ENCODE measurements at regions not wholly inside any gene's neighbourhood (a gene's known extent, or its start where the extent isn't known, plus 50 kb on each side); places are given as distances from the start of the nearest gene placed in this dataset.

DNA sequence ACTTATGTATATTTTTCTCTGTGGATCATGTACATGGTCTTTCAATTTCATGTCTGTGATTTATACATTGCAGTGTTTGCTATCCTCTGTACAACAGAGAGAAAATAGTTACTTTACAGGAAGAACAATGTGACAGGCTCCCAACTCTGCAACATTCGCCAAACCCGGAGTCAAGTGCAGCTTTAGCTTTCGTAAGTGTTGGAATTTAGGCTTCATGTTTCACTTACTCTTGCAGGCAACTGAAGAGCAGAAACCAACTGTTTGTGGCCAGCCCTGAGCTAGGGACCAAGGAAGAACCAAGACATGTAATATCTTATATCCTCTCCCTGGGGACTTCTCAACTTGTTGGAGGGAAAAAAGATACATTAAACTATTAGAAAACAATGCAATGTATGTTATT lies 147.9 kb downstream of the C5orf15 start:
- ATAC-seq (peak; percentile 30), DNase-seq (ENCODE audit: missing footprints) (no peak)
- intact Hi-C loops (cut with DNase I), result no loop called here

GRCh38 chr5:133819977-133820471 lies 148.4 kb downstream of the C5orf15 start:
- no peak for ATAC-seq
- DNase-seq (ENCODE audit: missing footprints), result no peak
- intact Hi-C loops (cut with DNase I), result no loop called here

GRCh38 chr5:133818869-133819600 lies 149.4 kb downstream of the C5orf15 start:
- intact Hi-C loops (cut with DNase I), result no loop called here
- ATAC-seq (no peak), DNase-seq (ENCODE audit: missing footprints) (no peak)

- DNase-seq (ENCODE audit: missing footprints) (peak; percentile 71), ATAC-seq (peak; percentile 84)
- intact Hi-C loops (cut with DNase I), result no loop called here
These were observed 150.4 kb downstream of the C5orf15 start for GRCh38 chr5:133818031-133818431.

GRCh38 chr5:133817456-133817855 lies 151.0 kb downstream of the C5orf15 start:
- intact Hi-C loops (cut with DNase I), result no loop called here
- DNase-seq (ENCODE audit: missing footprints) (peak; percentile 73), ATAC-seq (no peak)

- DNase-seq (ENCODE audit: missing footprints), result no peak
- no peak for ATAC-seq
- intact Hi-C loops (cut with DNase I), result no loop called here
These were observed 151.6 kb downstream of the C5orf15 start for GRCh38 chr5:133816791-133817190.

DNA sequence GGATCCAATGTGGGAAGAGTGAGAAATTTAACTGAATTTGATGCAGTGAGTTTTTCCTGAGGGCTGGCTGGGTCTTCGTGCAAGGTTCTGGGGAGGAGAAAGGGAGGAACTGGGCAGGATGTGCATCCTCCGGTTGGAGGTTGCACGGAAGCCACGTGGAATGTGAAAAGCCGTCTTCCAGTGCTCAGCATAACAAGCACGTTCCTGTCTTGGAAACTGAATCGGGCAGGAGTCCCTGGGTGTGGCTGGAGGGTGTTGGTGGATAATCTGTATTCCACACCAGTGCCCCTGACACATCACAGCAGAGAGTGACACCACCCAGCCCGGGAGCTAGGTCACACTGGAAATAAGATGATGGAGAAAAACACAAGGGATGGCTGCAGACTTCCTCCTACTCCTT lies 154.3 kb downstream of the C5orf15 start:
- no peak for ATAC-seq
- DNase-seq (ENCODE audit: missing footprints), result no peak
- intact Hi-C loops (cut with DNase I), result no loop called here

- intact Hi-C loops (cut with DNase I), result no loop called here
- no peak for ATAC-seq
- no peak for DNase-seq (ENCODE audit: missing footprints)
These were observed 157.3 kb downstream of the C5orf15 start for GRCh38 chr5:133811168-133811567.

DNA sequence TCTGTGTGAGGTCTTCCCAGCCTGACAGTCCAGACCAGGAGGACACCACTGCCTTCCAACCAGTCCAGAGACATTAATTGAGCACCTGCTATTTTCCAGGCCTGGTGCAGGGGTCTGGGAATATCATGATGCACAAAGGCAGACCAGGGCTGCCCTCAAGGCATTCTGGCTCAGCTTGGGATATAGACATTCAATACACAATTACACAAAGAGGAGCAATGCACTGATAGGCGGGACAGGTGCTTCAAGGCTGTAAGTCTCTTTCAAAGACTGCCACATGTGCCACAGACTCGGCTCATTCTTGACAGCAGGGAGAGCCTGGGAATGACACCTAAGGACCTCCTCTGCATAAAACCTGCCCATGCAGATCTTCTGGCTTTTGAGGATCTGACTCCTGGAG lies 158.6 kb downstream of the C5orf15 start:
- no peak for DNase-seq (ENCODE audit: missing footprints)
- intact Hi-C loops (cut with DNase I), result no loop called here

GRCh38 chr5:133807348-133807747 lies 161.1 kb downstream of the C5orf15 start:
- ATAC-seq (no peak), DNase-seq (ENCODE audit: missing footprints) (no peak)
- intact Hi-C loops (cut with DNase I), result no loop called here

More for the DNA sequence above, 158.6 kb downstream of the C5orf15 start:
- no peak for ATAC-seq

DNA sequence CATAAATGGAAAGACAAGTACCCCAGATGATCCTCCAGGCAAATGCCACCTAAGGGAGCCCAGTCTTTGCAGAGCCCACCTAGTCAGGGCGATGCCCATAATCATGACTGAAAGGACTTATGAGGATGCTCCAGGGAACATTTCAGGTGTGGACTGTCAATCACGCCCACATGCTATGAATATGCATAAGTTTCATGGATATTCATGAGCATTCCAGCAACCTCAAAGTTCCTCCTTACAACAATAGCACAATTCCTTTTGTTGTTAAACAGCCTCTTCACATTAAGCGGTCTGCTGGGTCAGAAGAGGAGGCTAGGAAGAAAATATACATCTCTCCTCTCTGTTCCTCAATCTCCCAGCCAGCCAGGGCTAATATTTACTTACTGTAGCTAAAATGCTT lies 161.6 kb downstream of the C5orf15 start:
- intact Hi-C loops (cut with DNase I), result no loop called here
- no peak for DNase-seq (ENCODE audit: missing footprints)
- ATAC-seq, result no peak

DNA sequence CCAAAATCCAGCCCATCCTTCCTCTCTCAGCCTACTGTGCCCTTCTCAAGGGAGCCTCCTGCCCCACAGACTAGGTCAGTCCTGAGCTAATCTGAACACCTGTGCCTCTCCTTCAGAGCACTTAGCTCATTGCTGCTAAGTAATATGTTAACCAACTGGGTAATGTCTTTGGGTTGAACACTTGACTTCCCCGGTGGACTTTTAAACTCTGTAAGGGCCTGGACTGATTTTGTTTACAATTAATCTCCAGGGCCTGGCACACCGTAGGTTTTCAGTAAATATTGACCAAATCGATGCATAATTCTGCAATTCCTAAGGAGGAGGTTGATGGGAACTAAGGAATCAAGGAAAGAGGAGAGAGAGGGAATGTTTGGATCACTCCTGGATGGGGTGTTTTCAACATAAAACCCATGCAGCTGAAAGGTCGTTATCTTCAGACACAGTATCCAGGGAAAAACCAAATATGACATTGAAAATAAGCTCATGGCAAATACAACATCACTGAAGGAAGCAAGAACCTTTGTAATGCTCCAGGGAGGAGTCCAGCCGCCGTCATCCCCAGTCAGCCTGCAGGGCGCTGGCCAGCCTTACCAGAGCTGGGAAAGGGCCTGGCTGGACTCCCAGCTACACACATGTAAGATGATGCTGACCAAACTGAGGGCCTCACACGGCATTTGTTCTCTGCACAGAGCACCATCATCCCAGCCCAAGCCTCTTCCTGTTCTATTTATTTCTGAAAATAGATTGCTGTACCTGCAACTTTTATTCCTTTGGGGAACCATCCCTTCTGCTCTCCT lies 166.3 kb downstream of the C5orf15 start:
- ATAC-seq (peak; percentile 77), DNase-seq (ENCODE audit: missing footprints) (no peak)
- intact Hi-C loops (cut with DNase I), result no loop called here

GRCh38 chr5:133801431-133801830 lies 167.0 kb downstream of the C5orf15 start:
- no peak for ATAC-seq
- intact Hi-C loops (cut with DNase I), result no loop called here

DNA sequence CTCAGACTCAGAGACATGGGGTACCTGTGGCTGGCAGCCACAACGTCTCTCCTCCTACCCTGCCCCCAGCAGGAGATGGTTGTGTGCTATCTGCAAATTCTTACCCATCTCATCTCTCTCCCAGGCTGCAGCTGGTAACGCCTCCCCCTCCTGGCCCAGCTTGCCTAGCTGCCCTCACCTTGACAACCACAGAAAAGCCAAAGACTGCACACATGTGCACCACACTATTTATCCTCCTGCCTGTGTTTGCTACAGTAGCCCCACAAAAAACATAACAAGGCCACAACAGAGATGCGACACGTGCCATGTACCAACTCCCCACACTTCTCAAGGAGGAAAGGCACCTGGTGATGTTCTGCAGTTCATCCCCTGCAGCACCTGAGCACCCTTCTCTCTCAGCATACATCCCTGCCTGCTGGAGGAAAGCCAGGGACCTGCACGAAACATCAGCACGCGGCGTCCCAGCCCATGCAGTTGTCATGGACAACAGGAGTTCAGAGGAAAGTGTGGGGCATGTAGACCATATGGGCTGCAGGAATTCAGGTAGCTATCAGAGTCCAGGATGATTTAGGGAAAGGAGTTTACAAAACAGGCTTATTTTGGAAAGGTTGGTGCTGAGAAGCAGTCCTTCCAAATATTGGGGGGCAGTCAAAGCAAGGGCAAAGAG lies 168.7 kb downstream of the C5orf15 start:
- ATAC-seq (no peak), DNase-seq (ENCODE audit: missing footprints) (no peak)
- intact Hi-C loops (cut with DNase I), result no loop called here

More at GRCh38 chr5:133801431-133801830, 167.0 kb downstream of the C5orf15 start:
- DNase-seq (ENCODE audit: missing footprints), result no peak

DNA sequence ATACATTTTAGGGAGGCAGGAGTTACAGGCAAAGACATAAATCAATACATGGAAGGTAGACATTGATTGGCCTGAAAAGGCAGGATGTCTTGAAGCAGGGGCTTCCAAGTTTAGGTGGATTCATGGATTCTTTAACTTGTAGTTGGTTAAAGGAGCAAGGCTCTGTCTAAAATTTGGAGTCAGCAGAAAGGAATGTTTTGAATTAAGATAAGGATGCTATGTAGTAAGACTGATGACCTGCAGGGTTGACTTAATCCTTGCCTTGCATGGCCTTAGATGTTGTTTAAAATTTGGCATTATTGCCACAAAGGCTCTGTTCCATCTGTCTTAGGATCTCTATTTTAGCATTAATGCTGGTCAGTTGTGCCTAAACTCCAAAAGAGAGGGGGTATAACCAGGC lies 171.3 kb downstream of the C5orf15 start:
- ATAC-seq (no peak), DNase-seq (ENCODE audit: missing footprints) (no peak)
- intact Hi-C loops (cut with DNase I), result no loop called here

- ATAC-seq, result no peak
- DNase-seq (ENCODE audit: missing footprints), result no peak
- intact Hi-C loops (cut with DNase I), result no loop called here
These were observed 172.2 kb downstream of the C5orf15 start for GRCh38 chr5:133796186-133796585.

DNA sequence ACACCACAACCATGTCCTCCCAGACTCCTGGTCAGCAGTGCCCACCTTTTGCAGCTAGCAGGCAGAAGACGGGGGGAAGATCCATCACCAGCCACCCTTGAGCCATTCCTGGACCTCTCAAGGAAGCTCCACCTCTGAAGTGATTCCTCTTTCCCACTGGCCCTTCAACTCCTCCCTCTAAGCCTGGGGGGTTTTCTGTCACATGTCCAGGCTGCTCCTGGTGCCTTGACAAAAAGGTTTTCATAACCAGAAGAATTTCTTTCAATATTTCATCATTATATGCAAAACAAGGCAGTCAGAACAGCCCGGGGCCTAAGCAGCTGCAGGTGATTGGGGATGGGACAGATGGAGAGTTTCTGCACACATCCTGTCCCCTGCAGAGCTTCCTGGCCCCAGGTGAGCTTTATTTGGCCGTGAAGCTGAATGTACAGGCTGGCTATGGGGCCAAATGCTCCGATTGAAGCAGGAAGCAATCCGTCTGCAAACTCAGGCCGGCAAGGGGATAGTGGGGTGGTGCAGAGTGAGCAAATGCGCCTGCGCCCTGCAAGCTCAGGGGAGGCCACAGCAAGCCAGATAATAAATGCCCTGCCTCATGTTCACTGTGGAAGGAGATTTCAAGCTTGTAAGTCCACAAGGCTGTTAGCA lies 173.5 kb downstream of the C5orf15 start:
- intact Hi-C loops (cut with DNase I), result no loop called here
- DNase-seq (ENCODE audit: missing footprints) (no peak), ATAC-seq (no peak)

DNA sequence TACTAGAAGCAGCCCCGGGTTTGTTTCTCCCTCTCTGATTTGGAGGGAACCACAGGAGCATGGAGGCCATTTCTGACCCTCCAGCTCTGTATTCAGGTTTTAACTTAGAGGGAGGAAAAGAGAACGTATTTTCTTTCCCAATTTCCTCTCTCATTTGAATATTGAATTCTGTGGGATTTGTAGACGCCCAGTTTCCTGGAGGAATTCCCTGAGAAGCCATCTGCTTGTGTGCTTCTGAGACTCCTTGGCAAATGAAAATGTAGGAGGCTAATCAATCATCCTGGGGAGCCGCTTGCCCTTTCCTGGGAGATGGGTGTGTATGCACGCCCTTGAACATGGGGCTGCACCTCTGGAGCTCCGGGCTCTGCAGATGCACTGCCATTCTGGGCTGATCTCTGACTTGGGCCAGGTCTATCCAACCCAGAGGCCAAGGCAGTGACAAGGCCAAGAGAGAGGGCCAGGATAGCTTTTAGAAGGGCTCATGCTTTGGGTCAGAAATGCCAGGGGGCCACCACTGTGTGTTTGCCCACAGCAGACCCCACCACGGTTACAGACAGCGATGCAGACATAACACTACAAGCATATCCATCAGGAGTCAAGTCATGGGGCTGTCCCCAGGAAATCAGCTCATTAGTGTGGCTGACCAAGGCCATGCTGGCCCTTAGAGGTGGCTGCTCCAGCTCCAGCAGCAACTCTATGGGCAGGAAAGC lies 174.5 kb downstream of the C5orf15 start:
- DNase-seq (ENCODE audit: missing footprints) (no peak), ATAC-seq (no peak)
- intact Hi-C loops (cut with DNase I), result no loop called here

DNA sequence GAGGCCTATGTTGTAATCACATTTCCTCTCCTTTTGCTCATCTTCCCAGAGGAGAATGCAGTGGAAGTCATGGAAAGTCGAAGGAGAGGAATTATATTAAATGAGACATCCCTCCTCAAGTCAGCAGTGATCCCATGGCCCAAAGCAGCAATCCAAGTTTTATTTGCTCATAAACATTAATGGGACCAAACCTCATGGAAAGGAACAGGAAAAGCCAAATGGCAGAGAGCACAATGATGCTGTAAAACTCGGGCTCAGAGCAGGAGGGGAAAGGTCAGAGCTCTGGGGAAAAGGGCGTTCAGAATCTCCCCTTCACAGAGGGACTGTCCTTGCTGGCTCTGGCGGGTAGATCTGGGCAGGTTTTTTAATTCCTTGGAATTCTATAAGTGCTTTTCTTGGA lies 175.8 kb downstream of the C5orf15 start:
- DNase-seq (ENCODE audit: missing footprints) (no peak), ATAC-seq (no peak)
- intact Hi-C loops (cut with DNase I), result no loop called here

Data from Right ventricle myocardium inferior (tissue), 1 donor.